H9 (cell line): ENCODE measurements at regions not wholly inside any gene's neighbourhood (a gene's known extent, or its start where the extent isn't known, plus 50 kb on each side); places are given as distances from the start of the nearest gene placed in this dataset.

Source experiments
- DNase-seq: peaks from one replicate; pipeline ENCODE4 v3.0.0-alpha.2; 2017
- H2AFZ ChIP-seq: one replicate; pipeline ENCODE4 v1.6.1; 2013; ENCODE audit warnings: mild to moderate bottlenecking, low read length, control low read depth, moderate library complexity
- H2AK5ac ChIP-seq: 2 replicates; pipeline ENCODE4 v1.6.1; 2013; ENCODE audit warnings: low read length, control low read depth, mixed read lengths; ENCODE audit not compliant: insufficient read length
- H2BK120ac ChIP-seq: one replicate; pipeline ENCODE4 v1.6.1; 2013; ENCODE audit warnings: low read depth, mild to moderate bottlenecking, low read length, control low read depth, inconsistent platforms; ENCODE audit not compliant: poor library complexity, severe bottlenecking
- H2BK12ac ChIP-seq: 2 replicates; pipeline ENCODE4 v1.6.1; 2013; ENCODE audit warnings: low read length, control low read depth, mixed read lengths, low read depth; ENCODE audit not compliant: insufficient read length
- H2BK15ac ChIP-seq: 2 replicates; pipeline ENCODE4 v1.6.1; 2013; ENCODE audit warnings: low read depth, low read length, control low read depth
- H2BK20ac ChIP-seq: one replicate; pipeline ENCODE4 v1.6.1; 2013; ENCODE audit warnings: low read depth, mild to moderate bottlenecking, low read length, control low read depth, inconsistent platforms; ENCODE audit not compliant: poor library complexity, severe bottlenecking
- H2BK5ac ChIP-seq: 2 replicates; pipeline ENCODE4 v1.6.1; 2013; ENCODE audit warnings: low read length, control low read depth, mixed read lengths; ENCODE audit not compliant: insufficient read length
- H3K14ac ChIP-seq: 2 replicates; pipeline ENCODE4 v1.6.1; 2013; ENCODE audit warnings: low read length, control low read depth; ENCODE audit not compliant: insufficient read depth
- H3K18ac ChIP-seq: 2 replicates; pipeline ENCODE4 v1.6.1; 2013; ENCODE audit warnings: low read depth, mild to moderate bottlenecking, mixed read lengths, low read length, control low read depth; ENCODE audit not compliant: insufficient read length
- H3K23ac ChIP-seq: 2 replicates; pipeline ENCODE4 v1.6.1; 2013; ENCODE audit warnings: low read length, control low read depth, mixed read lengths, low read depth; ENCODE audit not compliant: insufficient read length
- H3K23me2 ChIP-seq: 2 replicates; pipeline ENCODE4 v1.6.1; 2013; ENCODE audit warnings: low read depth, mild to moderate bottlenecking, mixed read lengths, low read length, control low read depth; ENCODE audit not compliant: insufficient read length, poor library complexity, severe bottlenecking
- H3K27ac ChIP-seq: 2 replicates; pipeline ENCODE4 v1.5.1; 2013; ENCODE audit warnings: low read length, control low read depth, mixed read lengths, low read depth; ENCODE audit not compliant: insufficient read length
- H3K27me3 ChIP-seq: 2 replicates; pipeline ENCODE4 v1.6.1; 2013; ENCODE audit warnings: low read length, control low read depth, inconsistent platforms; ENCODE audit not compliant: insufficient read depth
- H3K4ac ChIP-seq: 2 replicates; pipeline ENCODE4 v1.6.1; 2013; ENCODE audit warnings: low read depth, mild to moderate bottlenecking, control low read depth, inconsistent platforms, low read length, moderate library complexity
- H3K4me1 ChIP-seq: 2 replicates; pipeline ENCODE4 v1.6.1; 2013; ENCODE audit warnings: low read length, control low read depth, inconsistent platforms; ENCODE audit not compliant: insufficient read depth
- H3K4me2 ChIP-seq: 2 replicates; pipeline ENCODE4 v1.6.1; 2013; ENCODE audit warnings: low read length, control low read depth, mixed read lengths; ENCODE audit not compliant: insufficient read length, insufficient read depth
- H3K56ac ChIP-seq: 2 replicates; pipeline ENCODE4 v1.6.1; 2013; ENCODE audit warnings: low read depth, mild to moderate bottlenecking, mixed read lengths, low read length, control low read depth; ENCODE audit not compliant: insufficient read length
- H3K79me1 ChIP-seq: 2 replicates; pipeline ENCODE4 v1.6.1; 2013; ENCODE audit warnings: low read depth, mild to moderate bottlenecking, moderate library complexity, low read length, control low read depth, inconsistent platforms; ENCODE audit not compliant: insufficient read depth, poor library complexity, severe bottlenecking
- H3K79me2 ChIP-seq: 2 replicates; pipeline ENCODE4 v1.6.1; 2013; ENCODE audit warnings: low read length, control low read depth, inconsistent platforms; ENCODE audit not compliant: insufficient read depth
- H3K9ac ChIP-seq: 2 replicates; pipeline ENCODE4 v1.6.1; 2013; ENCODE audit warnings: low read length, control low read depth, mixed read lengths; ENCODE audit not compliant: insufficient read length; ENCODE audit errors: extremely low read depth
- H3K9me3 ChIP-seq: one replicate; pipeline ENCODE4 v1.6.1; 2013; ENCODE audit warnings: low read depth, low read length, inconsistent platforms; ENCODE audit not compliant: control insufficient read depth
- H3T11ph ChIP-seq: one replicate; pipeline ENCODE4 v1.6.1; 2013; ENCODE audit warnings: mild to moderate bottlenecking, low read length, control low read depth, inconsistent platforms
- H4K20me1 ChIP-seq: one replicate; pipeline ENCODE4 v1.6.1; 2013; ENCODE audit not compliant: control insufficient read depth, insufficient read length, insufficient read depth
- H4K5ac ChIP-seq: 2 replicates; pipeline ENCODE4 v1.6.1; 2013; ENCODE audit warnings: low read depth, mild to moderate bottlenecking, mixed read lengths, low read length, control low read depth; ENCODE audit not compliant: insufficient read length
- H4K8ac ChIP-seq: replicated peaks from 2 replicates; pipeline ENCODE4 v1.6.1; 2013; ENCODE audit warnings: low read length, control low read depth, mixed read lengths, low read depth; ENCODE audit not compliant: insufficient read length
- H4K91ac ChIP-seq: 2 replicates; pipeline ENCODE4 v1.6.1; 2013; ENCODE audit warnings: low read depth, mild to moderate bottlenecking, moderate library complexity, mixed read lengths, low read length, control low read depth; ENCODE audit not compliant: insufficient read length
- H3K27ac Mint-ChIP-seq, 3 experiments: 2 replicates in 2 of 3; 3 replicates in 1 of 3; pipeline ENCODE4 v1.8.0; 2020 to 2021; ENCODE audit warnings: mixed read lengths in 3 of 3, mild to moderate bottlenecking in 1 of 3, moderate library complexity in 1 of 3
- H3K27me3 Mint-ChIP-seq: 2 replicates; pipeline ENCODE4 v1.8.0; 2021; ENCODE audit warnings: low read depth, mild to moderate bottlenecking, moderate library complexity, mixed read lengths
- H3K36me3 Mint-ChIP-seq, 3 experiments: 2 replicates in 2 of 3; 3 replicates in 1 of 3; pipeline ENCODE4 v1.8.0; 2020 to 2021; ENCODE audit warnings: low read depth in 3 of 3, mixed read lengths in 3 of 3; ENCODE audit not compliant: insufficient read depth in 1 of 3
- H3K4me1 Mint-ChIP-seq, 2 experiments: 2 replicates each; pipeline ENCODE4 v1.8.0; 2020; ENCODE audit warnings: mixed read lengths in 2 of 2
- H3K4me3 Mint-ChIP-seq, 2 experiments: 2 replicates in 1 of 2; 3 replicates in 1 of 2; pipeline ENCODE4 v1.8.0; 2020 to 2021; ENCODE audit warnings: mild to moderate bottlenecking in 2 of 2, mixed read lengths in 2 of 2, moderate library complexity in 1 of 2
- H3K9me3 Mint-ChIP-seq, 2 experiments: 2 replicates in 1 of 2; 3 replicates in 1 of 2; pipeline ENCODE4 v1.8.0; 2020; ENCODE audit warnings: mild to moderate bottlenecking in 2 of 2, mixed read lengths in 2 of 2, moderate library complexity in 1 of 2
- CTCF ChIP-seq: fragments of 200-600 bp; sonication (generic); conservative IDR thresholded peaks from 3 replicates; pipeline ENCODE4 v1.8.0; 2021; ENCODE audit warnings: antibody characterized with exemption, mild to moderate bottlenecking
- WGBS: extraction: QIAGEN DNeasy Blood & Tissue Kit; methylation state at CpG from one replicate; pipeline ENCODE4 v1.1.7; 2013; ENCODE audit warnings: missing lambda C conversion rate, low lambda C conversion rate, mixed read lengths; ENCODE audit not compliant: insufficient read length; ENCODE audit errors: extremely low coverage; 5-methylcytosine and 5-hydroxymethylcytosine counted together

GRCh38 chr9:23379842-23380241, 446.2 kb downstream of the ELAVL2 start:
- no peaks in the 10 kb centered on the region for H3K79me1 ChIP-seq
- H2BK12ac ChIP-seq = no peak overlapping the region
- Mint-ChIP-seq H3K9me3 (peaks cover 4 to 8% of the 10 kb centered on the region in 2 experiments; a peak in 3 of 5 replicates), H3K36me3 (peaks cover 0 to 15% (median 3%) of the 10 kb centered on the region in 3 experiments; a peak in 5 of 7 replicates), H3K27me3 (no peaks in the 10 kb centered on the region), H3K4me3 (no peak overlapping the region), H3K4me1 (peaks cover 11 to 13% of the 10 kb centered on the region in 2 experiments), H3K27ac (no peak overlapping the region)
- no peaks in the 10 kb centered on the region for H3K9me3 ChIP-seq
- no peak overlapping the region for H3K4me2 ChIP-seq
- WGBS = no CpG with 5 or more reads among the region's 4 CpGs
- H4K5ac ChIP-seq = no peak overlapping the region
- peaks cover 2% of the 10 kb centered on the region; the same call in 1 of the 2 replicates for H3K4me1 ChIP-seq
- no peak overlapping the region for H2AFZ ChIP-seq
- no peak for TF ChIP-seq CTCF
- H3K18ac ChIP-seq = no peak overlapping the region
- H2BK20ac ChIP-seq = no peak overlapping the region
- DNase-seq = no peak
- H3K23ac ChIP-seq = no peak overlapping the region
- no peak overlapping the region for H3T11ph ChIP-seq
- H3K27ac ChIP-seq = no peak overlapping the region
- H4K91ac ChIP-seq = no peak overlapping the region
- no peak overlapping the region for H2BK120ac ChIP-seq
- no peak overlapping the region for H4K8ac ChIP-seq
- H3K14ac ChIP-seq = no peak overlapping the region
- H2BK15ac ChIP-seq = no peak overlapping the region
- no peak overlapping the region for H3K4ac ChIP-seq
- no peaks in the 10 kb centered on the region for H3K27me3 ChIP-seq
- H4K20me1 ChIP-seq = no peaks in the 10 kb centered on the region
- H3K79me2 ChIP-seq = no peaks in the 10 kb centered on the region
- H2AK5ac ChIP-seq = no peak overlapping the region
- H3K56ac ChIP-seq = no peak overlapping the region
- no peak overlapping the region for H3K9ac ChIP-seq
- H2BK5ac ChIP-seq = no peak overlapping the region
- H3K23me2 ChIP-seq = no peaks in the 10 kb centered on the region
